GM18951 (cell line): ENCODE measurements at regions not wholly inside any gene's neighbourhood (a gene's known extent, or its start where the extent isn't known, plus 50 kb on each side); places are given as distances from the start of the nearest gene placed in this dataset.
"Not testable (repeated sequence)": the region's sequence is repeated elsewhere in the genome, so short reads cannot be mapped to it uniquely, and the experiment has no call there.

Source experiments
- POLR2A ChIP-seq: IDR thresholded peaks from 4 replicates; pipeline ENCODE4 v1.6.1; 2011; ENCODE audit warnings: mild to moderate bottlenecking; ENCODE audit not compliant: insufficient read length, insufficient read depth; ENCODE audit errors: extremely low read depth
- in situ Hi-C: fragments of 300-500 bp; cut with MboI; formaldehyde crosslinking; loops from one replicate; pipeline ENCODE4 v1.12.0; 2022; ENCODE audit warnings: low sequenced_read_pairs, mixed read lengths, inconsistent platforms; ENCODE audit not compliant: unreplicated experiment

DNA sequence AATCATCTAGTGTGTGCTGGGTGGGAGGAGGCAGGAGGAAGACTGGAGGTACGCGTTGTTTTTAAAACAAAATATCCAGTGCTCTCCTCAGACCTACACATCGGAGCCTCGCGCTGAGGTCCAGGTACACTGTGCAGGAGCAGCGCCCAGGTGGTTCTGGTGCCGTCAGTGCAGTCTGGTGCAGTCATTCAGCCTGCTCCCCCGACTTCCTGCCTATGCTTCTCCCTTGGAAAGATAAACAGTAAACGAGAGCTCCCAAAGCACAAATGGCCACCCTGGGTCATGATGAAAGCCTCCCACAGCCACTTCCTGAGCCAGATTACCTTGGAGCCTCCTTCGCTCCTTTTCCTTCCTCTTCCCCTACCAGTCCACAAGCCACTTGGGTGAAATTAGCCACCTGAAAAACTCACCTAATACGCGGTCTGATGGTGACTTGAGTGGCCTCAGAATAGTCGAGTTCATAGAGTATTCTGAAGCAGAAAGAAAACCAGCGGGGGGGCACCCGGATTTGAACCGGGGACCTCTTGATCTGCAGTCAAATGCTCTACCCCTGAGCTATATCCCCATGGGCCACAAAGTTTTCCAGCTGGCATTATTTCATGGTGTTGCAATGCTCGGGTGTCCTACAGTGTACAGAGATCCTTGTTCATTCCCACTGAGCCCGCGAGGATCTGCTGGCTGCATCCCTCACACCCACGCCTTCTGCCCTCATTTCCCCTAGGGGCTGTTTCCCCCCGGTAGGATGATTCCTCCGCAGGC lies 82.5 kb downstream of the ZNF467 start:
- TF ChIP-seq POLR2A = no peak
- in situ Hi-C loops = no loop called here

DNA sequence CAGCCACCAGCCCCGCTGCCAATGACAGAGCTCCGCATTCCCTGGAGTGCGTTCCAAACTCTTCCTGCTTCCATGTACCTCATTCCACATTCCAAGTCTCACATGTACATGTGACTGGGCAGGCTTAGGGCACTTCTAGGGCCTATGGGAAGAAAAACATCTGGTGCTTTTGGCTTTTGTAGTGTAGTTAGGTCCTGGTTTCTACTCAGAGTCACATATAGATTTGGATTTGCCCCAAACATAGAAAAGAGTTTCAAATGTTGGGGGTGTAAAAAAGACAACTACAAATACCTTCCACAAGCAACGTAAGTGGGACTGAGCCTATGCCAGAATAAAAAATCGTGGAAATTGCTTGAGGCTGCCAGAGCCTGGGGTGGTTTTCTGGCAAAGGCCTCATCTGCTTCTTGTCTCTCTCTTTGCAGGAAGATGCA lies 84.1 kb downstream of the ZNF467 start:
- in situ Hi-C loops = no loop called here
- TF ChIP-seq POLR2A = no peak

DNA sequence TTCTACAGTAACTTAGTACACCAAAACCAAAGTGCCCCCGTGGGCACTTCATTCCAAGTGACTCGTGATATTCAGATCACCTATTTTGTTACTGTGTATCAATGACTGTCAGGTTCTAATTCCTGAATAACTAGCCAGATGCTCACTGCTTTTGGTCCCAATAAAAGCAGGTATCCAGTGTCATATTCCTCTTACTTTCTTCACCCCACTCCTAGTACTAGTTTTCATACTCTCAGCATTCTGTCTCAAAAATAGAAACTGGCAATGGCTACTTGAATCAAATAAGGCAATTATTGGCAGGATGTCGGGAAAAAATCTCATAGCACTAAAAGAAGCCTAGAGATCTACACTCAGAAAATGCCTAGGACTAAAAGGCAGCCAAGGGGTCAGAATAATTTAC lies 84.6 kb downstream of the ZNF467 start:
- in situ Hi-C loops = no loop called here
- TF ChIP-seq POLR2A = no peak

DNA sequence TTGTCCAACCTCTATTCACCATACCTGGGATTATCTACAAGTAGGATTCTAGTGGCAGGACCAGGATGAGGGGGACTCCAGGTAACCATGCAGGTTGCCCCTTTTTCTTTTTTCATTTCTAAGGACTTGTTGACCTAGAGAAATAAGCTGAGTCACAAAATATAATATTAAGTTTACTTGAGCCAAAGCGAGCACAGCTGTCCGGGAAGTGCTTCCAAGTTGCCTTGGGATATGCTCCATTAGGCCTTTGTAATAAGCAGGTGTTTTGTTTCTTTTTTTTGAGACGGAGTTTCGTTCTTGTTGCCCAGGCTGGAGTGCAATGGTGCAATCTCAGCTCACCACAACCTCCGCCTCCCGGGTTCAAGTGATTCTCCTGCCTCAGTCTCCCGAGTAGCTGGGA lies 85.6 kb downstream of the ZNF467 start:
- in situ Hi-C loops = not testable (repeated sequence)

DNA sequence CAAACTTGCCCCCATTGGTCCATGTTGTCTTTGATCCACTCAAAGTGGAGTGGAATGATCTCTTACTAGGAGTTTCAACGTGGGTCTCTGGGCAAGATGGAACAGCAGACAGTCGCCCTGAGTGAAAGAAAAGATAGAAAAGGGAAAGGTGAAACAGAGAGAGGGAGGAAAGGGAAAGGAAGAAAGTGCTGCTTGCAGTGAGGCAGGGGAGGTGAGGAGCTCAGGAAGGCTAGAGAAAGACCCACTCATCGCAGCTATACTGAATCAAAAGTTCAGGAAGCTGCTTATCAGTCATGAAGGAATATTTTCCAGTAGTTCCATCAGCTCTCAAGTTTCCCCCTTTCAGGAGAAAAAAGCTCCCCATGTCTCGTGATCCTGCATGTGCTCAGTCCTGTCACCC lies 86.9 kb downstream of the ZNF467 start:
- in situ Hi-C loops = no loop called here
- TF ChIP-seq POLR2A = no peak

DNA sequence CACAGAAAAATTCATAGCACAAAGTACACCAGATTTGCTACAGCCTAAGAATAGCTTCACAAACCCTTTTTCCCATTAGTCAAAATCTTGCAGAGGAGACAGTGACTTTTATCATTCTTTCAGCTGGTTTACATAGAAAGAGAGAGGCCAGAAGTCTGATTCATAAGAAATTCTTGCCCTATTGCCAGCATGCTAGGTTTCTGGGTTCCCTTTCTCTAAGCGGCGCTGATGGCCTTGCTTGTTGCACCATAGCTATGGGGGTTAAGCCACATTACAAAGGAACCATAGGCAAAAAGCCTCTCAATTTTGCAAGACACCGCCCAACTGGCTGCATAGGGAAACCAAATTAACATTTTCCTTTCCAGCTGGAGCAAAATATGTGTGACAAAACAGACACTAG lies 87.4 kb downstream of the ZNF467 start:
- in situ Hi-C loops = no loop called here
- TF ChIP-seq POLR2A = no peak

DNA sequence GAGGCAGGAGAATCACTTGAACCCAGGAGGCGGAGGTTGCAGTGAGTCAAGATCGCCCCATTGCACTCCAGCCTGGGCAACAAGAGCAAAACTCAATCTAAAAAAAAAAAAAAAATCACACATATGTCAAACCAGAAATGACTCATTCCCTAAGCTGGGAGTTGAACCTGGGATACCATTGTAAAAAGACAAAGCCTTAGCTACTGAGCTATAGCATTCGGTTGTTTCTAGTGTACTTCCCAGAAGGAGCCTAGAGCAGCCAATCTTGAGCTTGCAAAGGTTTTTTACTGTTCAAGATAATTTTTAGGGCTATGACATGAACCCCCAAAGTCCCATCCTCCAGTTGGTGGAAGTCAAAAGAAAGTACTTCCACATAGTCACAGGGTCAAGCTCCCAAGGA lies 87.9 kb downstream of the ZNF467 start:
- in situ Hi-C loops = no loop called here
- no peak for TF ChIP-seq POLR2A

DNA sequence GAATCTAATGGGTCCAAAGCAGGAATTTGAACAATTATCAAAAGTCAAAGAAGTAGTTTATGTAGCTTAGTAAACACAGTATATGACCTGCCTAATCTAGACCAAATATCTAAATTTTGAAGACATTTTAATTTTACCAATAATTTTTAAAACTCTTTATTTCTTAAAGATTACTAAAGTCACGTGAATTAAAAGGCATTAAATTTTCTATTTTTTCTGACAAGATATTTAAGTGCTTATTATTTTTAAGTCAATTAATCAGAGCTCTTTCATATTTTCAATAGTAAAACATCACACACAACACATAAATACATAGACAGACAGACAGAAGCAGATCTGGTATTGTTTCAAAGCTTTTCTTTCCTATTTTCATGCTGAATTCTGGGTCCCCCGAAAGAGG lies 89.5 kb downstream of the ZNF467 start:
- in situ Hi-C loops = no loop called here
- TF ChIP-seq POLR2A = no peak

DNA sequence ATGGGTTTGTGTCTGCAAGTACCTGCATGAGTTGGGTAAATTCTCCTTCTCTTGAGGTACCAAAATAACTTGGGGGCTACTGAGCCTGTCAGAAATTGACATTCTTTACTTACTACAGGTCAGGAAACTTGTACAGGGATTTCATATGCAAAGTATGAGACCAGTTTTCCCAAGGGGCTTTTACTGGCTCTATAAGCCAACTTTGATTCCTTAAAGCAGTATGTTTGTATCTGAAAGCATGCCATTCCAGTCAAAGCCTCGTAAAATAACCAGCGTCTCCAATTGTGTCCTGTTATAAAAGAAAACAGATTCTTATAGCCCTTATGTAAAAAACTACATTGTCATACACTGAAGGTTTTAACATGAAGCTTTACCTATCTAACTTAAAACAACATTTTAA lies 90.2 kb downstream of the ZNF467 start:
- no peak for TF ChIP-seq POLR2A
- in situ Hi-C loops = no loop called here

DNA sequence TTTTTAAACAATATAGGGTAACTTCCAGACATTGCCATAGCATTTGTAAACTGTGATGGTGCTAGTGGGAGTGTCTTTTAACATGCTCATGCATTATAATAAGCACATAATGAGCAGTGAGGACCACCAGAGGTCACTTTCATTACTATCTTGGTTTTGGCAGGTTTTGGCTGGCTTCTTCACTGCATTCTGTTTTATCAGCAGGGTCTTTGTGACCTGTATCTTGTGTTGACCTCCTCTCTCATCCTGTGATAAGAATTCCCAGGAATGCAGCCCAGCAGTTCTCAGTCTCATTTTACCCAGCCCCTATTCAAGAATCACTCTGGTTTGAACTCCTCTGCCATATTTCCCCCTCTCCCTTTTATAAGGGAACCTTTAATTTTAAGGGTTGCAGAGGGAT lies 91.3 kb downstream of the ZNF467 start:
- in situ Hi-C loops = no loop called here
- TF ChIP-seq POLR2A = no peak

DNA sequence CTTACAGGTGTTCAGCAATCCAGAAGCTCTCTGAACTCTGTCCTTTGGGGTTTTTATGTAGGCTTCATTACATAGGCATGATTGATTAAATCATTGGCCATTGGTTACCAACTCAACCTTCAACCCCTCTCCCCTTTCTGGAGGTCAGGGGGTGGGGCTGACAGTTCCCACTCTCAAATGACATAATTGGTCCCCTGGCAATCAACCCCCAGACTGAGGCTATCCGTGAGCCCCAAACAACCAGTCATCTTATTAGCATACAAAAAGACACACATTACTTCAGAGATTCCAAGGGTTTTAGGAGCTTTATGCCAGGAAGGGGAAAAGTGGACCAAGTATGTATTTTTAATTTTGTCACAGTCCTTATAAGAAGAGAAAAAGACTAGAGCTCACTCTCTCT lies 92.1 kb downstream of the ZNF467 start:
- no peak for TF ChIP-seq POLR2A
- in situ Hi-C loops = no loop called here

DNA sequence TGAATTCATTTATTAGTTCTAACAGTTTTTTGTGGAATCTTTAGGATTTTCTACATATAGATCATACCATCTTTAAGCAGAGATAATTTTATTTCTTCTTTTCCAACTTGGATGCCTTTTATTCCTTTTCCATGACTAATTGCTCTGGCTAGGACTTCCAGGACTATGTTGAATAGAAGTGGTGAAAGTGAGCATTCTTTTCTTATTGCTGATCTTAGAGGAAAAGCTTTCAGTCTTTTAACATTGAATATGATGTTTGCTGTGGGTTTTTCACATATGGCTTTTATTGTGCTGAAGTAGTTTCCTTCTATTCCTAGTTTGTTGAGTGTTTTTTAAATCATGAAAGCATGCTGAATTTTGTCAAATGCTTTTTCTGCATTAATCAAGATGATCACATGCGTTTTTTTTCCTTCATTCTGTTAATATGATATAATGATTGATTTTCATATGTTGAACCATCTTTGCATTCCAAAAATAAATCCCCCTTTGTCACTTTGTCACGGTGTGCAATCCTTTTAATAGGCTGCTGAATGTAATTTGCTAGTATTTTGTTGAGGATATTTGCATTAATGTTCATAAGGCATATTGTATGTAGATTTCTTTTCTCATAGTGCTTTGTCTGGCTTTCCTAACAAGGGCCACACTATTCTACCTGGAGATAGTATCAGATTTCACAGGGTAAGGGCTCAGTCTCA lies 92.9 kb downstream of the ZNF467 start:
- no peak for TF ChIP-seq POLR2A
- in situ Hi-C loops = no loop called here

DNA sequence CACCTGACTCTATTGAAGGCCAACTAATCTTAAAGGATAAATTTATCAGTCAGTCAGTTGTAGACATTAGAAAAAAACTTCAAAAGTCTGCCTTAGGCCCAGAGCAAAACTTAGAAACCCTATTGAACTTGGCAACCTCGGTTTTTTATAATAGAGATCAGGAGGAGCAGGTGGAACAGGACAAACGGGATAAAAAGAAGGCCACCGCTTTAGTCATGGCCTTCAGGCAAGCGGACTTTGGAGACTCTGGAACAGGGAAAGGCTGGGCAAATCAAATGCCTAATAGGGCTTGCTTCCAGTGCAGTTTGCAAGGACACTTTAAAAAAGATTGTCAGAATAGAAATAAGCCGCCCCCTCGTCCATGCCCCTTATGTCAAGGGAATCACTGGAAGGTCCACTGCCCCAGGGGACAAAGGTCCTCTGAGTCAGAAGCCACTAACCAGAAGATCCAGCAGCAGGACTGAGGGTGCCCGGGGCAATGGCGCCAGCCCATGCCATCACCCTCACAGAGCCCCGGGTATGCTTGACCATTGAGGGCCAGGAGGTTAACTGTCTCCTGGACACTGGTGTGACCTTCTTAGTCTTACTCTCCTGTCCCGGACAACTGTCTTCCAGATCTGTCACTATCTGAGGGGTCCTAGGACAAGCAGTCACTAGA lies 98.5 kb downstream of the ZNF467 start:
- in situ Hi-C loops = loop anchor here (5.0 kb wide), 1 partner anchor 57 kb away; no protein-coding TSS in a partner anchor

DNA sequence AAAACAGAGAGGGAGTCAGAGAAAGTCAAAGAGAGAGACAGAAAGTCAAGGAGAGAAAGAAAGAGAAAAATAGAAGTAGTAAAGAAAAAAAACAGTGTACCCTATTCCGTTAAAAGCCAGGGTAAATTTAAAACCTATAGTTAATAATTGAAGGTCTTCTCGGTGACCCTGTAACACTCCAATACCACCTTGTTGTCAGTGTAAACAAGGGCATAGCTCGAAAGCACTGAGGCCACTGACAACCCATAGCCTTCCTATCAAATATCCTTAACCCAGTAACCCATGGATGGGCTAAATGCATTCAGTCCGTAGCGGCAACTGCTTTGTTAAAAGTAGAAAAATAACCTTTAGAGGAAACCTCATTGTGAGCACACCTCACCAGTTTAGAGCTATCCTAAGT lies 100.4 kb downstream of the ZNF467 start:
- in situ Hi-C loops = loop anchor here (5.0 kb wide), 1 partner anchor 59 kb away; no protein-coding TSS in a partner anchor
- TF ChIP-seq POLR2A = no peak

DNA sequence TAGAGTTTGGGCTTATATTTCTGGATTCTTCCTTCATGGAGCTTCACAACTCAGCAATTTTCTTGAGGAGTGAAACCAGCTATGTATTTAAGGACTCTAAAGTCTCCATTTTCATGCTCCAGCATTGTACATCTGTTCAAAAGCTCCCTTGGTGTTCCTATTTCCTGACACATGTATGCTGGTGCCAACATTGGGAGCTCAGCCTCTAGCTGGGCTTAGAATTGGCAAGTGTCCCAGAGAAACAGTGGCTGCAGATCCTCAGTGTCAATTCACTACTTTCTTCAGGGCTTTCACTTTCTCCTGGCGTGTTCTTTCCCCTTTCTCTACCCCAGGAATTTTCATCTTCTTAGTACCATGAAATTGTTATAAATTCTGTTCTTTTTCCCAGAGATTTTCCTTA lies 103.1 kb downstream of the ZNF467 start:
- in situ Hi-C loops = loop anchor here (5.0 kb wide), 1 partner anchor 62 kb away; no protein-coding TSS in a partner anchor
- no peak for TF ChIP-seq POLR2A
